GM19240 (cell line): ENCODE measurements at regions not wholly inside any gene's neighbourhood (a gene's known extent, or its start where the extent isn't known, plus 50 kb on each side); places are given as distances from the start of the nearest gene placed in this dataset.

Experiments
- DNase-seq: peaks from one replicate; pipeline ENCODE4 v3.0.0; 2011; ENCODE audit warnings: low spot score; ENCODE audit not compliant: insufficient read length

DNA sequence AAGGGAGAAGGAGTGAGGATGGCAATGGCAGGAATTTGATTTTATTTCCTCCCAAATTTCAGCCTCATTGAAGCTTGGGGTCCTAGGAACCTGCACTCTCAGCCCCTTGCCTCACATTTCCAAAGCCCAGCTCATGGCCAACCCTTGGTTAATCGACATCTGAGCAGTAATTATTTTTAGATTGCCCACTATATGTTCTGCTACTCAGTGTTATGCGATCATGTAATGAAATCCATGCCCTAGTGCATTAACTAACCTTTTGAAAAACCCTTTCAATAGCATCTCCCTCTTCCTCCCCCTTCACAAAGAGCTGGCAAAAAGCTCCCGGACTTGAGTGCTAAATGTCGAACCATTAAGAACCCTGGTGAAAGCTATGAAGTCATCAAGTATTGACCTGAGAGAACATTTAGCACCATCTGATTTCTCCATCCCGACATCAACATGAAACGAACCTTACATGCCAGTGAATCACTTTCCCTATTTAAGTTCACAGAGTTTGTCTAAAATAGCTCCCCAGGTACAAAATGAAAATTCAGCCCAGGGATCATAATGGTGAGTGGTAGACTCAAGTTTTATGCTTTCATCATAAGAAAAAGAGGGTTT, 59.2 kb upstream of the RPS6KA3 start:
- no peak for DNase-seq

- DNase-seq: no peak
Measured at GRCh38 chrX:20322887-20323286, 56.2 kb upstream of the RPS6KA3 start.

DNA sequence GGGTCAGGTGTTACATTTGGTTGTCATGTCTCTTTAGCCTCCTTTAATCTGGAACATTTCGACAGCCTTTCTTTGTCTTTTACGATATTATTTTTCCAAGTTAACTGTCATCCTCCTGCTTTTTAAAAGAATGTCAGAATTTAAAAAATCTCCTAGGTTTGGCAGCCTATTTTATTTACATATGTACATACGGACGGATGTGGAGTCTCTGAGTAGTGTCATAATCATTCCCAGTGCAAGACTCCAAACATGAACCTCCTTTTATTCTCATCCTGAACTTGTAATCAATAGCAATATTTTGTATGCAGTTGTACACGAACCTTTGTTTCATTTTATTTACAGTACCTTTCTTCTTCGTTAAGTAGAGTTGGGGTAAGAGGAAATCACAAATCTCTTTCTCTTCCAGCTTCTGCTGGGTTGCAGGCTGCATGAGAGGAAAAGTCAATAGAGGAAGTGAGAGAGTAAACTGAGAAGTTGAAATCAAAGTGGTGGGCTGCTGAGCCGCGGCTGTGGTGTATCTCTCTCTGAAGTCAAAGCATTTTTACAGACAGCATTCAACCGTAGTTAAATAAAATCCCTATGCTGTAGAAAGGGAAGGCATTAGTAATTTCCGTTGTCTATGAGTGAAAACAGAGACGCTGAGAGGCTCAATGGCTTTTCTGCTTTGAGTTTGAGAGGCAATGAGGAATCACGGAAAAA, 53.9 kb upstream of the RPS6KA3 start:
- DNase-seq: peak; percentile 2

GRCh38 chrX:20319054-20319453, 52.3 kb upstream of the RPS6KA3 start:
- no peak for DNase-seq

- no peak for DNase-seq
Measured at GRCh38 chrX:20317873-20318272, 51.2 kb upstream of the RPS6KA3 start.
